GM23338 (cell line): ENCODE measurements at regions not wholly inside any gene's neighbourhood (a gene's known extent, or its start where the extent isn't known, plus 50 kb on each side); places are given as distances from the start of the nearest gene placed in this dataset.

Experiments
- ATAC-seq: fragments of 200-7000 bp; cut with Tn5 transposase; 3 replicates; pipeline ENCODE4 v1.9.1; 2020
- DNase-seq: peaks from one replicate; pipeline ENCODE4 v3.0.0-alpha.2; 2015; ENCODE audit warnings: low spot score
- H2AFZ ChIP-seq: fragments of 200-600 bp; sonication (generic); 2 replicates; pipeline ENCODE4 v1.8.0; 2016; ENCODE audit warnings: antibody characterized with exemption, mild to moderate bottlenecking, moderate library complexity
- H3F3A ChIP-seq: fragments of 200-600 bp; sonication (generic); replicated peaks from 2 replicates; pipeline ENCODE4 v1.8.0; 2017; ENCODE audit warnings: antibody characterized with exemption, mixed run types, low read depth
- H3K27ac ChIP-seq: fragments of 200-600 bp; sonication (generic); 2 replicates; pipeline ENCODE4 v1.6.1; 2016; ENCODE audit warnings: low read depth
- H3K27me3 ChIP-seq: fragments of 200-600 bp; sonication (generic); 2 replicates; pipeline ENCODE4 v1.8.0; 2016; ENCODE audit warnings: mild to moderate bottlenecking, mixed run types, moderate library complexity; ENCODE audit not compliant: insufficient read depth
- H3K36me3 ChIP-seq: fragments of 200-600 bp; sonication (generic); 2 replicates; pipeline ENCODE4 v1.8.0; 2016; ENCODE audit warnings: mild to moderate bottlenecking; ENCODE audit not compliant: insufficient read depth
- H3K4me1 ChIP-seq: fragments of 200-600 bp; sonication (generic); 2 replicates; pipeline ENCODE4 v1.8.0; 2016; ENCODE audit warnings: mild to moderate bottlenecking, moderate library complexity; ENCODE audit not compliant: insufficient read depth
- H3K4me2 ChIP-seq: fragments of 200-600 bp; sonication (generic); 2 replicates; pipeline ENCODE4 v1.7.1; 2017; ENCODE audit warnings: mixed run types
- H3K4me3 ChIP-seq: fragments of 200-600 bp; sonication (generic); 2 replicates; pipeline ENCODE4 v1.6.1; 2016; ENCODE audit warnings: mixed run types
- H3K79me2 ChIP-seq: fragments of 200-600 bp; sonication (generic); replicated peaks from 2 replicates; pipeline ENCODE4 v1.8.0; 2017; ENCODE audit warnings: mild to moderate bottlenecking; ENCODE audit not compliant: insufficient read depth
- H3K9me2 ChIP-seq: fragments of 200-600 bp; sonication (generic); 2 replicates; pipeline ENCODE4 v1.8.0; 2017; ENCODE audit not compliant: insufficient read depth
- H4K20me1 ChIP-seq: fragments of 200-600 bp; sonication (generic); replicated peaks from 2 replicates; pipeline ENCODE4 v1.8.0; 2017; ENCODE audit warnings: mild to moderate bottlenecking; ENCODE audit not compliant: insufficient read depth
- H3K27ac Mint-ChIP-seq: 2 replicates; pipeline ENCODE4 v1.8.0; 2020; ENCODE audit warnings: inconsistent platforms, mild to moderate bottlenecking, moderate library complexity, mixed read lengths
- H3K27me3 Mint-ChIP-seq: 3 replicates; pipeline ENCODE4 v1.8.0; 2022; ENCODE audit warnings: low read depth, mild to moderate bottlenecking, moderate library complexity, mixed read lengths, inconsistent platforms; ENCODE audit not compliant: insufficient read depth, poor library complexity
- H3K36me3 Mint-ChIP-seq: 3 replicates; pipeline ENCODE4 v1.8.0; 2021; ENCODE audit warnings: low read depth, mild to moderate bottlenecking, inconsistent platforms, moderate library complexity, mixed read lengths
- H3K4me1 Mint-ChIP-seq: 3 replicates; pipeline ENCODE4 v1.8.0; 2020; ENCODE audit warnings: mild to moderate bottlenecking, inconsistent platforms, mixed read lengths
- H3K4me3 Mint-ChIP-seq: 3 replicates; pipeline ENCODE4 v1.8.0; 2021; ENCODE audit warnings: moderate library complexity, mild to moderate bottlenecking, inconsistent platforms, mixed read lengths
- H3K9me3 Mint-ChIP-seq: 3 replicates; pipeline ENCODE4 v1.8.0; 2020; ENCODE audit warnings: moderate library complexity, mild to moderate bottlenecking, inconsistent platforms, mixed read lengths
- CTCF ChIP-seq, 2 experiments: fragments of 200-600 bp in 1 of 2; sonication (generic) in 1 of 2; conservative IDR thresholded peaks; 2 replicates each; pipeline versions ENCODE4 v1.5.1 to v1.6.1; 2016 to 2017; ENCODE audit warnings: antibody characterized with exemption in 2 of 2, low read depth in 2 of 2, mild to moderate bottlenecking in 2 of 2, moderate library complexity in 1 of 2
- EZH2 ChIP-seq: fragments of 200-600 bp; sonication (generic); IDR thresholded peaks from one replicate; pipeline ENCODE4 v1.8.0; 2017; ENCODE audit warnings: antibody characterized with exemption, mild to moderate bottlenecking, low read depth; ENCODE audit not compliant: unreplicated experiment
- EZH2phosphoT487 ChIP-seq: fragments of 200-600 bp; sonication (generic); IDR thresholded peaks from one replicate; pipeline ENCODE4 v1.8.1; 2018; ENCODE audit warnings: antibody characterized with exemption; ENCODE audit not compliant: unreplicated experiment
- JUNB ChIP-seq: IDR thresholded peaks from one replicate; pipeline ENCODE4 v1.6.1; 2016; ENCODE audit warnings: antibody characterized with exemption; ENCODE audit not compliant: unreplicated experiment
- NANOG ChIP-seq: IDR thresholded peaks from 2 replicates; pipeline ENCODE4 v1.6.1; 2016; ENCODE audit warnings: antibody characterized with exemption, borderline replicate concordance
- POLR2AphosphoS5 ChIP-seq: IDR thresholded peaks from 2 replicates; pipeline ENCODE4 v1.6.1; 2016; ENCODE audit warnings: antibody characterized with exemption, low read depth
- ZNF114 ChIP-seq: fragments of 250-450 bp; sonication (Bioruptor Pico); IDR thresholded peaks from 2 replicates; pipeline ENCODE4 v1.5.0; 2020; ENCODE audit warnings: mild to moderate bottlenecking, moderate library complexity
- TF ChIP-seq, protein P1 (sequence below): IDR thresholded peaks from one replicate; pipeline ENCODE4 v1.6.1; 2018; ENCODE audit warnings: antibody characterized with exemption; ENCODE audit not compliant: unreplicated experiment
- TF ChIP-seq, protein P2 (sequence below): IDR thresholded peaks from 2 replicates; pipeline ENCODE4 v1.6.1; 2016; ENCODE audit warnings: antibody characterized with exemption

GRCh38 chr2:236847023-236847422 is 238.7 kb upstream of the COPS8 start (continued):
- TF ChIP-seq, protein P1, sequence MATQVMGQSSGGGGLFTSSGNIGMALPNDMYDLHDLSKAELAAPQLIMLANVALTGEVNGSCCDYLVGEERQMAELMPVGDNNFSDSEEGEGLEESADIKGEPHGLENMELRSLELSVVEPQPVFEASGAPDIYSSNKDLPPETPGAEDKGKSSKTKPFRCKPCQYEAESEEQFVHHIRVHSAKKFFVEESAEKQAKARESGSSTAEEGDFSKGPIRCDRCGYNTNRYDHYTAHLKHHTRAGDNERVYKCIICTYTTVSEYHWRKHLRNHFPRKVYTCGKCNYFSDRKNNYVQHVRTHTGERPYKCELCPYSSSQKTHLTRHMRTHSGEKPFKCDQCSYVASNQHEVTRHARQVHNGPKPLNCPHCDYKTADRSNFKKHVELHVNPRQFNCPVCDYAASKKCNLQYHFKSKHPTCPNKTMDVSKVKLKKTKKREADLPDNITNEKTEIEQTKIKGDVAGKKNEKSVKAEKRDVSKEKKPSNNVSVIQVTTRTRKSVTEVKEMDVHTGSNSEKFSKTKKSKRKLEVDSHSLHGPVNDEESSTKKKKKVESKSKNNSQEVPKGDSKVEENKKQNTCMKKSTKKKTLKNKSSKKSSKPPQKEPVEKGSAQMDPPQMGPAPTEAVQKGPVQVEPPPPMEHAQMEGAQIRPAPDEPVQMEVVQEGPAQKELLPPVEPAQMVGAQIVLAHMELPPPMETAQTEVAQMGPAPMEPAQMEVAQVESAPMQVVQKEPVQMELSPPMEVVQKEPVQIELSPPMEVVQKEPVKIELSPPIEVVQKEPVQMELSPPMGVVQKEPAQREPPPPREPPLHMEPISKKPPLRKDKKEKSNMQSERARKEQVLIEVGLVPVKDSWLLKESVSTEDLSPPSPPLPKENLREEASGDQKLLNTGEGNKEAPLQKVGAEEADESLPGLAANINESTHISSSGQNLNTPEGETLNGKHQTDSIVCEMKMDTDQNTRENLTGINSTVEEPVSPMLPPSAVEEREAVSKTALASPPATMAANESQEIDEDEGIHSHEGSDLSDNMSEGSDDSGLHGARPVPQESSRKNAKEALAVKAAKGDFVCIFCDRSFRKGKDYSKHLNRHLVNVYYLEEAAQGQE = no peak
- no peak for TF ChIP-seq EZH2phosphoT487
- TF ChIP-seq, protein P2, sequence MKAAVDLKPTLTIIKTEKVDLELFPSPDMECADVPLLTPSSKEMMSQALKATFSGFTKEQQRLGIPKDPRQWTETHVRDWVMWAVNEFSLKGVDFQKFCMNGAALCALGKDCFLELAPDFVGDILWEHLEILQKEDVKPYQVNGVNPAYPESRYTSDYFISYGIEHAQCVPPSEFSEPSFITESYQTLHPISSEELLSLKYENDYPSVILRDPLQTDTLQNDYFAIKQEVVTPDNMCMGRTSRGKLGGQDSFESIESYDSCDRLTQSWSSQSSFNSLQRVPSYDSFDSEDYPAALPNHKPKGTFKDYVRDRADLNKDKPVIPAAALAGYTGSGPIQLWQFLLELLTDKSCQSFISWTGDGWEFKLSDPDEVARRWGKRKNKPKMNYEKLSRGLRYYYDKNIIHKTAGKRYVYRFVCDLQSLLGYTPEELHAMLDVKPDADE = no peak
- no peak for TF ChIP-seq ZNF114
- TF ChIP-seq NANOG = no peak
- TF ChIP-seq EZH2 = no peak
- TF ChIP-seq POLR2AphosphoS5 = no peak
- no peak for TF ChIP-seq JUNB
- no peak for TF ChIP-seq CTCF (conservative IDR thresholded peaks at IDR 0.05; ENCODE audit: low read depth in 2 of 2)

DNA sequence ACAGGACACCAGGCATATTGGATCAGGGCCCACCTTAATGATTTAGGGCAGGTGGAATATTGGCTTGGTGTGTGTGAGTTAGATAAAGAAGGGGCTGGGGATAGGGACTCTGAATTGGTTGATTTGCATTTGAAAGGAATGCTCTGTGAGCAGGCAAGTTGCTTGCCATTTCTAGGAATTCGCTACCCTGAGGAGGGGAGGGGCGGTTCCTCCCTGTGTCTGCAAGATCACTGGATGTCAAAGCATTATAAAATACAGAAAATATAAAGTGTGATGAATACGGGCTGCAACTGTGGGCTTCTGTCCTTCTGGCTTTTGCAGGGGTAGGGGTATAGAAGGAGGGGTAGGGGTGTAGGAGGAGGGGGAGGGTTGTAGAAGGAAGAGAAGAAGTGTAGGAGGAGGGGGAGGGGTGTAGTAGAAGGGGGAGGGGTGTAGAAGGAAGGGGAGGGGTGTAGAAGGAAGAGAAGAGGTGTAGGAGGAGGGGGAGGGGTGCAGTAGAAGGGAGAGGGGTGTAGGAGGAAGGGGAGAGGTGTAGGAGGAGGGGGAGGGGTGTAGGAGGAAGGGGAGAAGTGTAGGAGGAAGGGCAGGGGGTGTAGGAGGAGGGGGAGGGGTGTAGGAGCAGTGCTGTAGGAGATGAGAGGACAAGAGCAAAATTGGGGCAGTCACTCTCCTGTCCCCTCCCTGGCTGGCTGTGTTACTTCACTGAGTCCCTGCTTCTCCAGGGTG is 238.0 kb upstream of the COPS8 start:
- ATAC-seq = peak; percentile 93
- H3K4me3 Mint-ChIP-seq = peak overlapping the region; percentile 51
- peak; percentile 92 for DNase-seq
- H3F3A ChIP-seq = no peaks in the 10 kb centered on the region
- H3K9me3 Mint-ChIP-seq = peaks cover 41% of the 10 kb centered on the region
- H3K27ac Mint-ChIP-seq = peak overlapping the region; percentile 58
- peaks cover 25% of the 10 kb centered on the region for H3K4me1 ChIP-seq
- H3K27ac ChIP-seq = no peak overlapping the region
- peak overlapping the region; percentile 34 for H3K4me3 ChIP-seq
- H3K27me3 ChIP-seq = no peaks in the 10 kb centered on the region
- H3K36me3 Mint-ChIP-seq = peaks cover 41% of the 10 kb centered on the region
- H4K20me1 ChIP-seq = no peaks in the 10 kb centered on the region
- H3K4me2 ChIP-seq = peak overlapping the region; percentile 72
- no peak overlapping the region for H2AFZ ChIP-seq
- TF ChIP-seq POLR2AphosphoS5 = 0 out of 2 replicates have a peak, but pooled peaks have one; percentile 23
- TF ChIP-seq CTCF (conservative IDR thresholded peaks at IDR 0.05; ENCODE audit: low read depth in 2 of 2) = no peak
- TF ChIP-seq, protein P2 = no peak
- TF ChIP-seq, protein P1 = no peak
- H3K36me3 ChIP-seq = no peaks in the 10 kb centered on the region; the same call in 1 of the 2 replicates
- H3K27me3 Mint-ChIP-seq = peaks cover 26% of the 10 kb centered on the region
- H3K79me2 ChIP-seq = no peaks in the 10 kb centered on the region
- H3K4me1 Mint-ChIP-seq = peaks cover 30% of the 10 kb centered on the region
- peaks cover 4% of the 10 kb centered on the region; the same call in 1 of the 2 replicates for H3K9me2 ChIP-seq
